ENCODE measurements at regions not wholly inside any gene's neighbourhood (a gene's known extent, or its start where the extent isn't known, plus 50 kb on each side); places are given as distances from the start of the nearest gene placed in this dataset.

- DNase-seq (ENCODE audit: low read depth), result peak; percentile 70
- no peak for TF ChIP-seq CTCF (conservative IDR thresholded peaks at IDR 0.05; ENCODE audit: control insufficient read depth, insufficient read depth, low read depth, low read length)
- H3K4me3 ChIP-seq (ENCODE audit: control insufficient read depth, low read depth, low read length), result no peak overlapping the region
Observed at GRCh38 chr9:110076894-110077725, 130.8 kb downstream of the C9orf152 start.

GRCh38 chr9:110077925-110078324 lies 130.0 kb downstream of the C9orf152 start:
- H3K4me3 ChIP-seq (ENCODE audit: control insufficient read depth, low read depth, low read length), result no peak overlapping the region
- TF ChIP-seq CTCF (conservative IDR thresholded peaks at IDR 0.05; ENCODE audit: control insufficient read depth, insufficient read depth, low read depth, low read length), result no peak

GRCh38 chr9:110078604-110079003 lies 129.4 kb downstream of the C9orf152 start:
- no peak for DNase-seq (ENCODE audit: low read depth)
- no peak for TF ChIP-seq CTCF (conservative IDR thresholded peaks at IDR 0.05; ENCODE audit: control insufficient read depth, insufficient read depth, low read depth, low read length)

More at GRCh38 chr9:110077925-110078324, 130.0 kb downstream of the C9orf152 start:
- DNase-seq (ENCODE audit: low read depth), result no peak

GRCh38 chr9:110081395-110081794 lies 126.6 kb downstream of the C9orf152 start:
- no peak for TF ChIP-seq CTCF (conservative IDR thresholded peaks at IDR 0.05; ENCODE audit: control insufficient read depth, insufficient read depth, low read depth, low read length)
- DNase-seq (ENCODE audit: low read depth), result peak; percentile 61
- no peak overlapping the region for H3K4me3 ChIP-seq (ENCODE audit: control insufficient read depth, low read depth, low read length)

More at GRCh38 chr9:110078604-110079003, 129.4 kb downstream of the C9orf152 start:
- no peak overlapping the region for H3K4me3 ChIP-seq (ENCODE audit: control insufficient read depth, low read depth, low read length)

- no peak for TF ChIP-seq CTCF (conservative IDR thresholded peaks at IDR 0.05; ENCODE audit: control insufficient read depth, insufficient read depth, low read depth, low read length)
- H3K4me3 ChIP-seq (ENCODE audit: control insufficient read depth, low read depth, low read length), result no peak overlapping the region
- no peak for DNase-seq (ENCODE audit: low read depth)
Observed at GRCh38 chr9:110083866-110084265, 124.1 kb downstream of the C9orf152 start.

GRCh38 chr9:110086537-110086936 lies 121.4 kb downstream of the C9orf152 start:
- no peak for DNase-seq (ENCODE audit: low read depth)
- TF ChIP-seq CTCF (conservative IDR thresholded peaks at IDR 0.05; ENCODE audit: control insufficient read depth, insufficient read depth, low read depth, low read length), result no peak
- no peak overlapping the region for H3K4me3 ChIP-seq (ENCODE audit: control insufficient read depth, low read depth, low read length)
